D721Med (cell line): ENCODE measurements at regions not wholly inside any gene's neighbourhood (a gene's known extent, or its start where the extent isn't known, plus 50 kb on each side); places are given as distances from the start of the nearest gene placed in this dataset.
"Not testable (repeated sequence)": the region's sequence is repeated elsewhere in the genome, so short reads cannot be mapped to it uniquely, and the experiment has no call there.

ENCODE experiments used
- DNase-seq: peaks from one replicate; pipeline ENCODE4 v3.0.0; 2011; ENCODE audit warnings: low spot score; ENCODE audit not compliant: insufficient read length
- FAIRE-seq: peaks from 2 replicates; lab custom pipeline; 2011; peaks lifted over from hg19 to GRCh38; lab: Jason Lieb, UNC
- TF ChIP-seq, protein P1 (sequence below): IDR thresholded peaks from 2 replicates; pipeline ENCODE4 v1.5.1; 2012; ENCODE audit warnings: mild to moderate bottlenecking, control low read depth; ENCODE audit not compliant: insufficient read depth; ENCODE audit errors: missing control alignments

DNA sequence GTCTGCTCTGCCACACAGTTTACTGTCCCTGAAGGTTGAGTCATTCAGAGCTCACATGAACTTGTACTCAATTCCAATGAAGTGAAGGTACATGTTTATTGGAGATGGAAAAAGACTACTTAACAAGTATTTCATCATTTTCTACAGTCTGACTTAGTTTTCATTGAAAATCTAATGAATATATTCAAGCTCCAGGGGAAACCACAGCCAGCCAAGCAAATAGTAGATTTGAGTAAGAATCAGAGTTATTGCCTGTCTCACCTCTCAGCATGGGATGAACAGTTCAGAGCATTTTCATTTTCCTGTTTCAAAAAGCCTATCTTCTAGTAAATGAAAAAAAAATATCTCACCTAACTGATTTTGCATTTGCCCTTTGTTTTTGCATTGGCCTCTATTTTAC is 1249.4 kb upstream of the DIAPH2 start:
- FAIRE-seq (no peak), DNase-seq (no peak)
- TF ChIP-seq, protein P1, sequence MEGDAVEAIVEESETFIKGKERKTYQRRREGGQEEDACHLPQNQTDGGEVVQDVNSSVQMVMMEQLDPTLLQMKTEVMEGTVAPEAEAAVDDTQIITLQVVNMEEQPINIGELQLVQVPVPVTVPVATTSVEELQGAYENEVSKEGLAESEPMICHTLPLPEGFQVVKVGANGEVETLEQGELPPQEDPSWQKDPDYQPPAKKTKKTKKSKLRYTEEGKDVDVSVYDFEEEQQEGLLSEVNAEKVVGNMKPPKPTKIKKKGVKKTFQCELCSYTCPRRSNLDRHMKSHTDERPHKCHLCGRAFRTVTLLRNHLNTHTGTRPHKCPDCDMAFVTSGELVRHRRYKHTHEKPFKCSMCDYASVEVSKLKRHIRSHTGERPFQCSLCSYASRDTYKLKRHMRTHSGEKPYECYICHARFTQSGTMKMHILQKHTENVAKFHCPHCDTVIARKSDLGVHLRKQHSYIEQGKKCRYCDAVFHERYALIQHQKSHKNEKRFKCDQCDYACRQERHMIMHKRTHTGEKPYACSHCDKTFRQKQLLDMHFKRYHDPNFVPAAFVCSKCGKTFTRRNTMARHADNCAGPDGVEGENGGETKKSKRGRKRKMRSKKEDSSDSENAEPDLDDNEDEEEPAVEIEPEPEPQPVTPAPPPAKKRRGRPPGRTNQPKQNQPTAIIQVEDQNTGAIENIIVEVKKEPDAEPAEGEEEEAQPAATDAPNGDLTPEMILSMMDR, result no peak

DNA sequence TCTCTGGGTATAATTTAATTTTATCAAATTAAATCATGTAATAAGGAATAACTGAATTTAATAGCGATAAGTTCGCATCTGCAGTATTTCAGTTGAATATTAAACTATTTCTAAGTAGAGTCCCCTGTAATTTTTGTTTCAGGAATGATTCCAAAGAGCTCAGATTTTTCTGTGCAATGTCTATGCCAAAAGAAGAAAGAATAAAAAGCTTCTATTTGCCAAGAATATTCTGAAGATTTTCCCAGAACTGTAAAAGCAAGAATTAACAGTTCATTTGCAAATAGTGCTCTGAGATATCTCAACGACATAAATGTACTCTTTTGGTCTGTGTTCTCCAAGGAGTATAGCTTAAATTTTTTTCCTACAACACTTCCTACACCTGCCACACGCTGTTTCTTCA is 1242.8 kb upstream of the DIAPH2 start:
- FAIRE-seq, result no peak
- TF ChIP-seq, protein P1, result no peak
- DNase-seq, result no peak

DNA sequence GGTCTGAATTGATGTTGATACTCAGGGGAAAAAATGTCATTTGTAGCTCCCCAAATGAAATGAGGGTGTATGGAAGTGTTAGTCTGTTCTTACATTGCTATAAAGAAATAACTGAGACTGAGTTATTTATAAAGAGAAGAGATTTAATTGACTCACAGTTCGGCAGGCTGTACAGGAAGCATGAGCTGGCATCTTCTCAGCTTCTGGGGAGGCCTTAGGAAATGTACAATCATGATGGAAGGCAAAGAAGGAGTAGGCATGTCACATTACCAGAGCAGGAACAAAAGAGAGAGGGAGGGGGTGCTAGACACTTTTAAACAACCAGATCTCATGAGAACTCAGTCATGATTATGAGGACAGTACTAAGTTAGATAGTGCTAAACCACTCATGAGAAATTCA is 1199.9 kb upstream of the DIAPH2 start:
- DNase-seq (no peak), FAIRE-seq (no peak)
- TF ChIP-seq, protein P1, result no peak

DNA sequence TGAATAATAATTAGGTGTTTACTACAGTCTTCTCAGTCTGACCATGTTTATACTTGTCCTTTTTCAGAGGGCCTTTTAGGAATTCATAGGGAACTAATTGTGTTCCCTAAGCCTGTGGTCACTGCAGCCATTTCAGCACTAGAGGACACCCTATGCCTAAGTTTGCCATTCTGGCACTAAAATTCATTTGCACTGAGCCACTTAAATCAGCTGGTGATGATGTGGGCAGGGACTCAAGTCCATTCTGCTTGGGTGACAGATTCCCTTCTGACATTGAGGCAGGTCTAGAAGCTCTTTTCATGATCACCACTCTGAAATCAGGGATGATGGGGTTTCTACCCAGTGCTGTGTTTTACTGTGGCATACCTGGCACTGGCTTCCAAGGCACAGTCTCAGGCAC is 1178.9 kb upstream of the DIAPH2 start:
- TF ChIP-seq, protein P1, result peak; percentile 22
- DNase-seq, result no peak
- FAIRE-seq, result no peak

DNA sequence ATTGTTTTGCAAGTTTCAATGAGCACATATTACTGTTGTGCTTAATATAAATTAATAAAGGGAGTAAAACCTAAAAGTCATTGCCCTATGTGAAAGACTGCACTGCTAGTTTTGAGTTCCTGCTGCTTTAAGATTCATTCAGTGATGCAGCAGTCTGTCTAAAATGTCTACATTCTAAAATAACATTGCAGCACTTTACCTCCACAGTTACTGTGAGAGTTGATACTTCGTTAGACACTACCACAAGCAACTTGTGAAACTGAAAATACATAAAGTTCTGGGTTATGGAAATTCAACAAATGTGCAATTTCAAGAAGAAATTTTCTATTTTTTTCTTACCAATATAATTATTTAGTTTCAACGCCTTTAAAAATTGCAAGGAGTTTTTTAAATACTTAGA is 1175.2 kb upstream of the DIAPH2 start:
- no peak for FAIRE-seq
- TF ChIP-seq, protein P1, result no peak
- DNase-seq, result no peak

DNA sequence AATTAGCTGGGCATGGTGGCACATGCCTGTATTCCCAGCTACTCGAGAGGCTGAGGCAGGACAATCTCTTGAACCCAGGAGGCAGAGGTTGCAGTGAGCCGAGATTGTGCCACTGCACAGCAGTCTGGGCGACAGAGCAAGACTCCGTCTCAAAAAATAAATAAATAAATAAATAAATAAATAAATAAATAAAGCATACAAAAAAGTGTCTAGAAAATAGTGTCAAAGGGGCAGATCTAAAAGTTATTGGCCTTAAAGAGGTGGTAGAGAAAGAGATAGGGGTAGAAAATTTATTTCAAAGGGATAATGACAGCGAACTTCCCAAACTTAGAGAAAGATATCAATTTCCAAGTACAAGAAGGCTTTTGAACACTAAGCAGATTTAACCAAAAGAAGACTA is 1160.6 kb upstream of the DIAPH2 start:
- DNase-seq, FAIRE-seq: not testable (repeated sequence)

DNA sequence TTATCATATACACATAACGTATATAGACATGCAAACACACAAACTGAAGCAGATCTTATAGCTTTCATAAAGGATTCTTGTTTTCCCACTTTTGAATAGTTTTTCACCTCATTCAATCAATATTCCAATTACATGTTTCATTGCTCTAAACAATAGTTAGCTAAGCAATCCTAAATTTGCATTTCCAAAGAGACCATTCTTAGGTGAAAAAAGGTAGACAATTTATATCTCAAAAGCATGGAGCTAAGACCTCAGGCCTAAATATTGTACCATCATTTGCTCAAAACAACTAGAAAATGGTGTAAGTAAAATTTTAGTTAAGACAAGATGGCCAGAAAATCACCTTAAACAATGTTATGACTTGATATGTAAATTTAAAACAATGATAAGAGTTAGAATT is 1148.5 kb upstream of the DIAPH2 start:
- no peak for DNase-seq
- no peak for FAIRE-seq
- TF ChIP-seq, protein P1, result no peak

DNA sequence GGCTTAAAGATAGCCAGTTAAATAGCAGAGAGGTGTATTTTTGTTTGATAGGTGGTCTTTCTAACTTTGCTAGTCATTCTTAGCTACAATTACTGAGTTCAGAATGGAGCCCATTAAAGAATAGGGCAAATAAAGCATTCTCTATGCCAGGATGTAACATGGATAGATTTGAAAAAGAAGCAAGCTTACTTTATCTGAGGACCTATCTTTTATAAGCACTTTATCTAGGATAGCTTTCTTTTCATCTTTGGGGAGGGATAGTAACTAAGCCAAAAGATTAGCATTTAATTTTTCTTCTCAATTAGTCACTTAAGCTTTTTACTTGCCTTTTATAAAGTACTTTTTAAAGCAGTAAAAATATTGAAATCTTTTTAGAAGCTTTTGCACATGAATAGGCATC is 1148.0 kb upstream of the DIAPH2 start:
- FAIRE-seq, result no peak
- TF ChIP-seq, protein P1, result no peak
- no peak for DNase-seq
